Neural cell (in vitro differentiated cells): ENCODE measurements at regions not wholly inside any gene's neighbourhood (a gene's known extent, or its start where the extent isn't known, plus 50 kb on each side); places are given as distances from the start of the nearest gene placed in this dataset.

Source experiments
- EZH2 ChIP-seq: fragments of 200-600, 300-800 bp; shearing (Covaris generic), sonication (generic); IDR thresholded peaks from 2 replicates; pipeline ENCODE4 v1.6.1; 2014; ENCODE audit warnings: antibody characterized with exemption, low read length, borderline replicate concordance, mild to moderate bottlenecking; ENCODE audit not compliant: insufficient read depth, poor library complexity, severe bottlenecking
- POLR2AphosphoS5 ChIP-seq: IDR thresholded peaks from 2 replicates; pipeline ENCODE4 v1.6.1; 2012
- TAF1 ChIP-seq: IDR thresholded peaks from 2 replicates; pipeline ENCODE4 v1.6.1; 2012; ENCODE audit warnings: low read depth
- TF ChIP-seq, protein P1 (sequence below): fragments of 450-650 bp; IDR thresholded peaks from 2 replicates; pipeline ENCODE4 v1.5.1; 2014; ENCODE audit warnings: antibody characterized with exemption, mild to moderate bottlenecking, moderate library complexity; ENCODE audit not compliant: poor library complexity, severe bottlenecking

DNA sequence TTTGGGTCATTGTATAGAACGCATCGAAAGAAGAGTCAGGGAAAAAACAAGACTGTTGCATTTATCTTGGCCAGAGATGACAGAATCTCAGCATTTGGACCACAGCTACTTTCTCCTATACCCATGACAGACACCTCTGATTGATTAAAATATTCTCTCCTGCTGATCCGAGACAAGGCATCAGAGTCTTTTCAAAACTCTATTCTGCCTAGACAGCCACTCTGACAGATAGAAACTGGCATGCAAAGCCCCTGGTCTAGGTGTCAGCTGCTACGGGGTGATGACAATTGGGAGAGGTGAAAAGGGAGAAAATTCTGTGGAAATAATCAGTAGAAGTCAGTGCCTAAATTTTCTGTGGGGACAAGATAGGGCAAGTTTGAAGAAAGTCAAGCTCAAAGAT is 152.2 kb downstream of the PIK3R1 start:
- TF ChIP-seq, protein P1, sequence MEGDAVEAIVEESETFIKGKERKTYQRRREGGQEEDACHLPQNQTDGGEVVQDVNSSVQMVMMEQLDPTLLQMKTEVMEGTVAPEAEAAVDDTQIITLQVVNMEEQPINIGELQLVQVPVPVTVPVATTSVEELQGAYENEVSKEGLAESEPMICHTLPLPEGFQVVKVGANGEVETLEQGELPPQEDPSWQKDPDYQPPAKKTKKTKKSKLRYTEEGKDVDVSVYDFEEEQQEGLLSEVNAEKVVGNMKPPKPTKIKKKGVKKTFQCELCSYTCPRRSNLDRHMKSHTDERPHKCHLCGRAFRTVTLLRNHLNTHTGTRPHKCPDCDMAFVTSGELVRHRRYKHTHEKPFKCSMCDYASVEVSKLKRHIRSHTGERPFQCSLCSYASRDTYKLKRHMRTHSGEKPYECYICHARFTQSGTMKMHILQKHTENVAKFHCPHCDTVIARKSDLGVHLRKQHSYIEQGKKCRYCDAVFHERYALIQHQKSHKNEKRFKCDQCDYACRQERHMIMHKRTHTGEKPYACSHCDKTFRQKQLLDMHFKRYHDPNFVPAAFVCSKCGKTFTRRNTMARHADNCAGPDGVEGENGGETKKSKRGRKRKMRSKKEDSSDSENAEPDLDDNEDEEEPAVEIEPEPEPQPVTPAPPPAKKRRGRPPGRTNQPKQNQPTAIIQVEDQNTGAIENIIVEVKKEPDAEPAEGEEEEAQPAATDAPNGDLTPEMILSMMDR = no peak
- TF ChIP-seq TAF1 (no peak), EZH2 (no peak), POLR2AphosphoS5 (no peak)
